PC-9 (cell line): ENCODE measurements at regions not wholly inside any gene's neighbourhood (a gene's known extent, or its start where the extent isn't known, plus 50 kb on each side); places are given as distances from the start of the nearest gene placed in this dataset.

Experiments used
- BruUV-seq: library from RNA; stranded (reverse); fragments of 400-500 nt; replicated peaks from 2 replicates; lab custom pipeline; 2021; lab: Mats Ljungman, UMichigan
- CTCF ChIA-PET: fragments of 300-600 bp; sonication (Branson Sonifier 250); formaldehyde crosslinking; loops from one replicate; lab custom pipeline; 2022; ENCODE audit warnings: antibody characterized with exemption; lab: Charles Lee
- POLR2A ChIA-PET: fragments of 300-600 bp; sonication (Branson Sonifier 250); formaldehyde crosslinking; loops from one replicate; lab custom pipeline; 2022; ENCODE audit warnings: antibody characterized with exemption; ENCODE audit not compliant: unreplicated experiment; lab: Charles Lee
- DNase-seq, 2 experiments: peaks; one replicate each; pipeline versions ENCODE4 v3.0.0 to v3.0.0-alpha.2; 2015 to 2022; ENCODE audit warnings: mixed read lengths in 1 of 2
- H2AFZ ChIP-seq: fragments of 200-600 bp; sonication (generic); 2 replicates; pipeline ENCODE4 v1.8.1; 2017; ENCODE audit warnings: antibody characterized with exemption
- H3F3A ChIP-seq: fragments of 200-600 bp; sonication (generic); 2 replicates; pipeline ENCODE4 v1.8.1; 2017; ENCODE audit warnings: antibody characterized with exemption, mild to moderate bottlenecking, low read depth; ENCODE audit not compliant: insufficient read depth
- H3K27ac ChIP-seq: fragments of 200-600 bp; sonication (generic); 2 replicates; pipeline ENCODE4 v1.6.1; 2016; ENCODE audit warnings: mixed run types
- H3K27me3 ChIP-seq: fragments of 200-600 bp; sonication (generic); 2 replicates; pipeline ENCODE4 v1.6.1; 2016; ENCODE audit warnings: low read depth, mixed run types; ENCODE audit not compliant: insufficient read depth
- H3K36me3 ChIP-seq: fragments of 200-600 bp; sonication (generic); 2 replicates; pipeline ENCODE4 v1.6.1; 2016; ENCODE audit warnings: low read depth, mixed run types
- H3K4me1 ChIP-seq: fragments of 200-600 bp; sonication (generic); replicated peaks from 2 replicates; pipeline ENCODE4 v1.6.1; 2016; ENCODE audit warnings: mixed run types; ENCODE audit not compliant: insufficient read depth
- H3K4me2 ChIP-seq: fragments of 200-600 bp; sonication (generic); 2 replicates; pipeline ENCODE4 v1.6.1; 2017; ENCODE audit warnings: mixed run types
- H3K4me3 ChIP-seq: fragments of 200-600 bp; sonication (generic); 2 replicates; pipeline ENCODE4 v1.6.1; 2016; ENCODE audit warnings: mixed run types
- H3K79me2 ChIP-seq: fragments of 200-600 bp; sonication (generic); 2 replicates; pipeline ENCODE4 v1.6.1; 2017; ENCODE audit warnings: low read depth, mixed run types
- H3K9me2 ChIP-seq: fragments of 200-600 bp; sonication (generic); 2 replicates; pipeline ENCODE4 v1.8.1; 2017; ENCODE audit warnings: mild to moderate bottlenecking; ENCODE audit not compliant: insufficient read depth
- H3K9me3 ChIP-seq: fragments of 200-600 bp; sonication (generic); 2 replicates; pipeline ENCODE4 v1.8.1; 2016; ENCODE audit warnings: low read depth; ENCODE audit not compliant: insufficient read depth
- H4K20me1 ChIP-seq: fragments of 200-600 bp; sonication (generic); 2 replicates; pipeline ENCODE4 v1.8.1; 2017; ENCODE audit not compliant: insufficient read depth
- EZH2 ChIP-seq: fragments of 200-600 bp; sonication (generic); IDR thresholded peaks from 2 replicates; pipeline ENCODE4 v1.8.0; 2017; ENCODE audit warnings: antibody characterized with exemption, low read depth
- intact Hi-C: fragments of 100-400 bp; cut with micrococcal nuclease; formaldehyde crosslinking; loops from one replicate; pipeline ENCODE4 v1.10.0; 2022; ENCODE audit not compliant: unreplicated experiment
- TF ChIP-seq, protein P1 (sequence below): fragments of 200-600 bp; sonication (generic); conservative IDR thresholded peaks from 2 replicates; pipeline ENCODE4 v1.6.1; 2017; ENCODE audit warnings: mixed run types, antibody characterized with exemption, mild to moderate bottlenecking, moderate library complexity

DNA sequence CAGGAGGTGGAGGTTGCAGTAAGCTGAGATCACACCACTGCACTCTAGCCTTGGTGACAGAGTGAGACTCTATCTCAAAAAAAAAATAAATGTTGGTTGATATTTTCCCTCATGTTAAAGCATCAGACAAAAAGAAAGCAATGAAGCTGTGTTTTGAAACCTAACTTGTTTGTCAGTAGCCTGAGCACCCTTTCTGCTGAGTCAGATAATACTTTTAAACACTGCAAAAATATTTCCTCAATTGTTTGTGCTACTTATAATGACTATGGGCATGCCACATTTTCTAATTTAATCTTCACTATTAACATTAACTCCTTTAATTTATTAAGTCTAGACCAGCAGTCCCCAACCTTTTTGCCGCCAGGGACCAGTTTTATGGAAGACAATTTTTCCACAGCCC, 236.3 kb upstream of the AGAP1 start:
- POLR2A ChIA-PET, result no interaction called here

GRCh38 chr2:235262750-235263149, 231.1 kb upstream of the AGAP1 start:
- Histone ChIP-seq H4K20me1 (no peaks in the 10 kb centered on the region), H3K9me3 (no peaks in the 10 kb centered on the region), H3K27me3 (no peaks in the 10 kb centered on the region), H3K4me2 (no peak overlapping the region), H3K36me3 (no peaks in the 10 kb centered on the region), H3K4me1 (peaks cover 16% of the 10 kb centered on the region), H3F3A (peaks cover 3% of the 10 kb centered on the region), H3K79me2 (no peaks in the 10 kb centered on the region), H3K4me3 (no peak overlapping the region), H3K9me2 (no peaks in the 10 kb centered on the region), H3K27ac (no peak overlapping the region), H2AFZ (no peak overlapping the region)
- no TSS peak for BruUV-seq
- intact Hi-C loops, result loop anchor here (10.0 kb wide), 1 partner anchor 128 kb away; no protein-coding TSS in a partner anchor
- TF ChIP-seq EZH2, result no peak
- TF ChIP-seq, protein P1, sequence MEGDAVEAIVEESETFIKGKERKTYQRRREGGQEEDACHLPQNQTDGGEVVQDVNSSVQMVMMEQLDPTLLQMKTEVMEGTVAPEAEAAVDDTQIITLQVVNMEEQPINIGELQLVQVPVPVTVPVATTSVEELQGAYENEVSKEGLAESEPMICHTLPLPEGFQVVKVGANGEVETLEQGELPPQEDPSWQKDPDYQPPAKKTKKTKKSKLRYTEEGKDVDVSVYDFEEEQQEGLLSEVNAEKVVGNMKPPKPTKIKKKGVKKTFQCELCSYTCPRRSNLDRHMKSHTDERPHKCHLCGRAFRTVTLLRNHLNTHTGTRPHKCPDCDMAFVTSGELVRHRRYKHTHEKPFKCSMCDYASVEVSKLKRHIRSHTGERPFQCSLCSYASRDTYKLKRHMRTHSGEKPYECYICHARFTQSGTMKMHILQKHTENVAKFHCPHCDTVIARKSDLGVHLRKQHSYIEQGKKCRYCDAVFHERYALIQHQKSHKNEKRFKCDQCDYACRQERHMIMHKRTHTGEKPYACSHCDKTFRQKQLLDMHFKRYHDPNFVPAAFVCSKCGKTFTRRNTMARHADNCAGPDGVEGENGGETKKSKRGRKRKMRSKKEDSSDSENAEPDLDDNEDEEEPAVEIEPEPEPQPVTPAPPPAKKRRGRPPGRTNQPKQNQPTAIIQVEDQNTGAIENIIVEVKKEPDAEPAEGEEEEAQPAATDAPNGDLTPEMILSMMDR, result no peak
- ChIA-PET POLR2A (no interaction called here), CTCF (no interaction called here)
- no peak for DNase-seq

More for the DNA sequence above, 236.3 kb upstream of the AGAP1 start:
- Histone ChIP-seq H3K4me3 (no peak overlapping the region), H3K4me1 (no peaks in the 10 kb centered on the region), H3K79me2 (no peaks in the 10 kb centered on the region), H2AFZ (no peak overlapping the region), H3K9me2 (no peaks in the 10 kb centered on the region), H3K27me3 (no peaks in the 10 kb centered on the region), H3F3A (no peaks in the 10 kb centered on the region), H3K4me2 (no peak overlapping the region), H3K9me3 (no peaks in the 10 kb centered on the region), H4K20me1 (no peaks in the 10 kb centered on the region), H3K27ac (no peak overlapping the region), H3K36me3 (no peaks in the 10 kb centered on the region)
- DNase-seq, result no peak
- no TSS peak for BruUV-seq
- no peak for TF ChIP-seq EZH2
- TF ChIP-seq, protein P1, result no peak
- CTCF ChIA-PET, result interaction anchor here (0.6 kb wide), 1 partner anchor 31 kb away, joined by 3 read pairs; no protein-coding TSS in a partner anchor
- intact Hi-C loops, result no loop called here

GRCh38 chr2:235263205-235264120, 230.4 kb upstream of the AGAP1 start:
- Histone ChIP-seq H3K4me3 (peak overlapping the region; percentile 20; the same call in 1 of the 2 replicates), H3K4me2 (peak overlapping the region; percentile 62), H3K79me2 (no peaks in the 10 kb centered on the region), H3K27me3 (no peaks in the 10 kb centered on the region), H3F3A (peaks cover 10% of the 10 kb centered on the region), H3K9me2 (no peaks in the 10 kb centered on the region), H3K27ac (no peak overlapping the region), H3K36me3 (no peaks in the 10 kb centered on the region), H4K20me1 (no peaks in the 10 kb centered on the region), H3K9me3 (no peaks in the 10 kb centered on the region), H3K4me1 (peaks cover 23% of the 10 kb centered on the region), H2AFZ (peak overlapping the region; percentile 61)
- DNase-seq, result peak; percentile 67 to 73
- ChIA-PET CTCF (interaction anchor here (1.0 kb wide), 1 partner anchor 95 kb away, joined by 3 read pairs; no protein-coding TSS in a partner anchor), POLR2A (interaction anchor here (0.5 kb wide), 2 partner anchors 131 to 333 kb away, joined by 3 read pairs; no protein-coding TSS in a partner anchor)
- BruUV-seq, result no TSS peak
- intact Hi-C loops, result loop anchor here (10.0 kb wide), 1 partner anchor 129 kb away; no protein-coding TSS in a partner anchor
- no peak for TF ChIP-seq EZH2
- TF ChIP-seq, protein P1, result no peak
